H1 (cell line): ENCODE measurements at regions not wholly inside any gene's neighbourhood (a gene's known extent, or its start where the extent isn't known, plus 50 kb on each side); places are given as distances from the start of the nearest gene placed in this dataset.

ENCODE experiments used
- CTCF ChIA-PET: fragments of 300-600 bp; sonication (Branson Sonifier 250); formaldehyde crosslinking; loops from one replicate; lab custom pipeline; 2021; ENCODE audit not compliant: partially characterized antibody; lab: Charles Lee
- POLR2A ChIA-PET: fragments of 300-600 bp; sonication (Branson Sonifier 250); formaldehyde crosslinking; loops from one replicate; lab custom pipeline; 2021; ENCODE audit warnings: inconsistent platforms; ENCODE audit not compliant: partially characterized antibody; lab: Charles Lee
- DNase-seq, 2 experiments: peaks; one replicate each; pipeline versions ENCODE4 v3.0.0 to v3.0.0-alpha.2; 2010 to 2022; ENCODE audit warnings: low spot score in 2 of 2, low read depth in 1 of 2, mixed read lengths in 1 of 2
- FAIRE-seq: peaks from 2 replicates; lab custom pipeline; 2011; peaks lifted over from hg19 to GRCh38; lab: Jason Lieb, UNC
- H2AFZ ChIP-seq: 2 replicates; pipeline ENCODE4 v1.8.1; 2012; ENCODE audit warnings: low read length, inconsistent platforms
- H2AK5ac ChIP-seq: 2 replicates; pipeline ENCODE4 v1.6.1; 2013; ENCODE audit warnings: low read depth, low read length
- H2BK120ac ChIP-seq: replicated peaks from 2 replicates; pipeline ENCODE3; 2013; ENCODE audit warnings: low read depth, low read length, inconsistent platforms
- H2BK12ac ChIP-seq: 2 replicates; pipeline ENCODE4 v1.6.1; 2013; ENCODE audit warnings: low read depth, low read length
- H2BK15ac ChIP-seq: 2 replicates; pipeline ENCODE4 v1.6.1; 2013; ENCODE audit warnings: low read length
- H2BK20ac ChIP-seq: 2 replicates; pipeline ENCODE4 v1.6.1; 2013; ENCODE audit warnings: low read length
- H2BK5ac ChIP-seq: 2 replicates; pipeline ENCODE4 v1.6.1; 2013; ENCODE audit warnings: low read depth, low read length
- H3K14ac ChIP-seq: 2 replicates; pipeline ENCODE4 v1.6.1; 2013; ENCODE audit warnings: inconsistent platforms; ENCODE audit not compliant: insufficient read length
- H3K18ac ChIP-seq: 2 replicates; pipeline ENCODE4 v1.6.1; 2013; ENCODE audit warnings: low read length; ENCODE audit errors: extremely low read depth
- H3K23ac ChIP-seq: 2 replicates; pipeline ENCODE4 v1.6.1; 2013; ENCODE audit warnings: inconsistent platforms; ENCODE audit not compliant: insufficient read length
- H3K23me2 ChIP-seq: 2 replicates; pipeline ENCODE4 v1.6.1; 2013; ENCODE audit warnings: low read depth, low read length
- H3K27ac ChIP-seq: 2 replicates; pipeline ENCODE4 v1.6.1; 2011; ENCODE audit warnings: low read depth, low read length, inconsistent platforms
- H3K27me3 ChIP-seq, 4 experiments: replicated peaks in 1 of 4; 1 replicate in 1 of 4; 2 replicates in 3 of 4; pipeline versions ENCODE4 v1.6.1 to v1.8.1; 2011 to 2013; ENCODE audit warnings: low read length in 3 of 4, mild to moderate bottlenecking in 3 of 4, inconsistent platforms in 2 of 4, mixed read lengths in 2 of 4, moderate library complexity in 1 of 4; ENCODE audit not compliant: control insufficient read depth in 3 of 4, insufficient read depth in 3 of 4; ENCODE audit errors: extremely low read depth in 1 of 4
- H3K36me3 ChIP-seq, 4 experiments: 2 replicates each; pipeline versions ENCODE4 v1.6.1 to v1.8.1; 2011 to 2013; ENCODE audit warnings: mild to moderate bottlenecking in 4 of 4, low read length in 3 of 4, moderate library complexity in 2 of 4, control low read depth in 1 of 4, inconsistent platforms in 1 of 4; ENCODE audit not compliant: insufficient read depth in 4 of 4, control insufficient read depth in 2 of 4
- H3K4ac ChIP-seq: replicated peaks from 2 replicates; pipeline ENCODE3; 2013; ENCODE audit warnings: low read length, low read depth, mixed read lengths, inconsistent platforms; ENCODE audit not compliant: insufficient read length
- H3K4me1 ChIP-seq, 4 experiments: replicated peaks in 1 of 4; 1 replicate in 1 of 4; 2 replicates in 3 of 4; pipeline versions ENCODE4 v1.6.1 to v1.8.1; 2011 to 2013; ENCODE audit warnings: low read length in 3 of 4, inconsistent platforms in 2 of 4, mixed read lengths in 1 of 4; ENCODE audit not compliant: insufficient read depth in 4 of 4, control insufficient read depth in 3 of 4
- H3K4me2 ChIP-seq, 2 experiments: 2 replicates each; pipeline versions ENCODE4 v1.6.1 to v1.8.1; 2011 to 2013; ENCODE audit warnings: low read depth in 2 of 2, low read length in 2 of 2, control low read depth in 1 of 2, inconsistent platforms in 1 of 2, mild to moderate bottlenecking in 1 of 2; ENCODE audit not compliant: insufficient read depth in 1 of 2
- H3K4me3 ChIP-seq, 4 experiments: fragments of 200-600, 300-600 bp in 1 of 4; sonication (generic), shearing (Covaris generic), sonication (Bioruptor Twin) in 1 of 4; 2 replicates each; pipeline versions ENCODE4 v1.5.1 to v1.8.1; 2011 to 2016; ENCODE audit warnings: low read length in 4 of 4, low read depth in 3 of 4, control low read depth in 2 of 4, inconsistent platforms in 2 of 4, mild to moderate bottlenecking in 2 of 4, mixed read lengths in 1 of 4, moderate library complexity in 1 of 4; ENCODE audit not compliant: insufficient read depth in 2 of 4; ENCODE audit errors: extremely low read depth in 1 of 4
- H3K56ac ChIP-seq: replicated peaks from 2 replicates; pipeline ENCODE3; 2013; ENCODE audit warnings: low read depth, mild to moderate bottlenecking, mixed read lengths, low read length, inconsistent platforms; ENCODE audit not compliant: insufficient read length
- H3K79me1 ChIP-seq: 2 replicates; pipeline ENCODE4 v1.6.1; 2013; ENCODE audit warnings: low read depth, low read length, control low read depth
- H3K79me2 ChIP-seq, 2 experiments: 2 replicates each; pipeline versions ENCODE4 v1.6.1 to v1.8.1; 2012 to 2013; ENCODE audit warnings: low read length in 2 of 2, mild to moderate bottlenecking in 2 of 2, inconsistent platforms in 1 of 2; ENCODE audit not compliant: insufficient read depth in 2 of 2, control insufficient read depth in 1 of 2
- H3K9ac ChIP-seq, 4 experiments: replicated peaks in 1 of 4; 1 replicate in 1 of 4; 2 replicates in 3 of 4; pipeline versions ENCODE4 v1.6.1 to v1.8.1; 2011 to 2013; ENCODE audit warnings: low read depth in 3 of 4, low read length in 3 of 4, control low read depth in 2 of 4, mild to moderate bottlenecking in 2 of 4, moderate library complexity in 2 of 4, inconsistent platforms in 1 of 4; ENCODE audit errors: extremely low read depth in 1 of 4
- H3K9me3 ChIP-seq, 2 experiments: 2 replicates each; pipeline versions ENCODE4 v1.6.1 to v1.8.1; 2012 to 2013; ENCODE audit warnings: mild to moderate bottlenecking in 2 of 2, moderate library complexity in 2 of 2, control low read depth in 1 of 2, inconsistent platforms in 1 of 2, low read depth in 1 of 2, low read length in 1 of 2, mixed read lengths in 1 of 2; ENCODE audit not compliant: insufficient read depth in 2 of 2
- H4K20me1 ChIP-seq, 2 experiments: replicated peaks in 1 of 2; 2 replicates each; pipeline versions ENCODE3 to v1.8.1; 2011 to 2013; ENCODE audit warnings: inconsistent platforms in 2 of 2, low read length in 2 of 2, mild to moderate bottlenecking in 1 of 2; ENCODE audit not compliant: insufficient read depth in 2 of 2, control insufficient read depth in 1 of 2
- H4K5ac ChIP-seq: 2 replicates; pipeline ENCODE4 v1.6.1; 2013; ENCODE audit warnings: low read length, low read depth, mixed read lengths, inconsistent platforms; ENCODE audit not compliant: insufficient read length
- H4K8ac ChIP-seq: 2 replicates; pipeline ENCODE4 v1.8.0; 2013; ENCODE audit warnings: mild to moderate bottlenecking, moderate library complexity, low read length, inconsistent platforms; ENCODE audit not compliant: insufficient read depth; ENCODE audit errors: extremely low read depth
- H4K91ac ChIP-seq: replicated peaks from 2 replicates; pipeline ENCODE3; 2013; ENCODE audit warnings: low read length, mixed read lengths, inconsistent platforms; ENCODE audit not compliant: insufficient read length
- BACH1 ChIP-seq: IDR thresholded peaks from 2 replicates; pipeline ENCODE4 v1.6.1; 2012; ENCODE audit warnings: low read length, improper control_type of control experiment
- CBX8 ChIP-seq: fragments of 300-800, 300-1000 bp; sonication (generic); IDR thresholded peaks from 2 replicates; pipeline ENCODE4 v1.7.1; 2016; ENCODE audit warnings: low read depth, low read length, borderline replicate concordance
- CEBPB ChIP-seq: IDR thresholded peaks from 2 replicates; pipeline ENCODE4 v1.6.1; 2012; ENCODE audit warnings: low read depth, low read length
- CHD2 ChIP-seq: IDR thresholded peaks from 2 replicates; pipeline ENCODE4 v1.6.1; 2012; ENCODE audit warnings: low read length, improper control_type of control experiment
- CTBP2 ChIP-seq: IDR thresholded peaks from 2 replicates; pipeline ENCODE4 v1.7.0; 2011; ENCODE audit warnings: borderline replicate concordance, mild to moderate bottlenecking, moderate library complexity, mixed read lengths, low read length; ENCODE audit not compliant: insufficient read depth, insufficient read length
- FOSL1 ChIP-seq: IDR thresholded peaks from 2 replicates; pipeline ENCODE4 v1.6.1; 2011; ENCODE audit warnings: mild to moderate bottlenecking, low read depth, low read length, moderate library complexity; ENCODE audit not compliant: insufficient read depth
- GTF2F1 ChIP-seq: IDR thresholded peaks from 2 replicates; pipeline ENCODE4 v1.6.1; 2012; ENCODE audit warnings: low read depth, low read length, improper control_type of control experiment, borderline replicate concordance
- HDAC6 ChIP-seq: IDR thresholded peaks from one replicate; pipeline ENCODE4 v1.7.1; 2012; ENCODE audit warnings: low read depth, mild to moderate bottlenecking, inconsistent platforms, low read length, moderate library complexity
- KDM4A ChIP-seq: IDR thresholded peaks from one replicate; pipeline ENCODE4 v1.7.1; 2012; ENCODE audit warnings: low read depth, mild to moderate bottlenecking, moderate library complexity, low read length, inconsistent platforms; ENCODE audit not compliant: severe bottlenecking
- MAX ChIP-seq: IDR thresholded peaks from 2 replicates; pipeline ENCODE4 v1.6.1; 2012; ENCODE audit warnings: inconsistent platforms
- SIN3A ChIP-seq, 2 experiments: IDR thresholded peaks in 1 of 2; conservative IDR thresholded peaks in 1 of 2; 2 replicates each; pipeline ENCODE4 v1.6.1; 2011 to 2012; ENCODE audit warnings: low read length in 2 of 2, improper control_type of control experiment in 1 of 2, low read depth in 1 of 2, mild to moderate bottlenecking in 1 of 2
- SIRT6 ChIP-seq: IDR thresholded peaks from one replicate; pipeline ENCODE4 v1.7.1; 2012; ENCODE audit warnings: low read length, inconsistent platforms
- SIX5 ChIP-seq: IDR thresholded peaks from 2 replicates; pipeline ENCODE4 v1.6.1; 2011; ENCODE audit warnings: mild to moderate bottlenecking, low read depth, low read length
- SP1 ChIP-seq: IDR thresholded peaks from 2 replicates; pipeline ENCODE4 v1.6.1; 2011; ENCODE audit warnings: low read depth, low read length
- WGBS, 2 experiments: shearing (Covaris generic) in 1 of 2; methylation state at CpG; one replicate each; pipeline versions ENCODE4 v1.1.6 to v1.1.7; 2013 to 2015; ENCODE audit warnings: low lambda C conversion rate in 2 of 2, mixed read lengths in 2 of 2, inconsistent platforms in 1 of 2, low coverage in 1 of 2, missing lambda C conversion rate in 1 of 2; ENCODE audit not compliant: insufficient replicate concordance in 2 of 2, insufficient coverage in 1 of 2, insufficient read length in 1 of 2; ENCODE audit errors: extremely low coverage in 1 of 2, missing lambda C conversion rate in 1 of 2; 5-methylcytosine and 5-hydroxymethylcytosine counted together

GRCh38 chr3:115508562-115508961 is 114.7 kb upstream of the GAP43 start:
- peaks cover 7 to 10% of the 10 kb centered on the region in 2 experiments; a peak in 3 of 4 replicates for H3K9me3 ChIP-seq
- H3K27me3 ChIP-seq, result no peaks in the 10 kb centered on the region
- no peak overlapping the region for H3K9ac ChIP-seq
- no peaks in the 10 kb centered on the region for H4K20me1 ChIP-seq
- no peak overlapping the region for H2BK120ac ChIP-seq
- H3K27ac ChIP-seq, result no peak overlapping the region
- ChIA-PET CTCF (interaction anchor here (0.7 kb wide), 1 partner anchor 276 kb away, joined by 3 read pairs; no protein-coding TSS in a partner anchor), POLR2A (interaction anchor here (1.8 kb wide), 1 partner anchor 13 kb away, joined by 3 read pairs; no protein-coding TSS in a partner anchor)
- H2AK5ac ChIP-seq, result no peak overlapping the region
- no peak overlapping the region for H4K5ac ChIP-seq
- H3K4ac ChIP-seq, result no peak overlapping the region
- FAIRE-seq (no peak), DNase-seq (no peak)
- no peak overlapping the region for H3K56ac ChIP-seq
- no peak overlapping the region for H2BK20ac ChIP-seq
- no peaks in the 10 kb centered on the region for H3K36me3 ChIP-seq
- H3K79me1 ChIP-seq, result no peaks in the 10 kb centered on the region
- no peak overlapping the region for H3K4me2 ChIP-seq
- no peak overlapping the region for H3K23ac ChIP-seq
- TF ChIP-seq CEBPB (no peak), MAX (no peak), SIRT6 (no peak), KDM4A (no peak), BACH1 (no peak), CHD2 (no peak), GTF2F1 (no peak), SP1 (no peak), SIN3A (conservative IDR thresholded peaks at IDR 0.05 in 1 of 2, IDR thresholded peaks at IDR 0.05 in 1 of 2; ENCODE audit: low read depth in 1 of 2, low read length in 2 of 2) (no peak), CBX8 (no peak), CTBP2 (no peak), SIX5 (no peak), FOSL1 (no peak), HDAC6 (no peak)
- WGBS, 2 experiments, result 100% methylated on average over 2 of the region's 2 CpGs; no CpG with 5 or more reads in 1 of the 2 experiments
- H4K8ac ChIP-seq, result no peak overlapping the region
- no peak overlapping the region for H2BK15ac ChIP-seq
- no peak overlapping the region for H3K18ac ChIP-seq
- no peak overlapping the region for H3K4me3 ChIP-seq
- H3K79me2 ChIP-seq, result no peaks in the 10 kb centered on the region
- H3K14ac ChIP-seq, result no peak overlapping the region
- no peak overlapping the region for H4K91ac ChIP-seq
- H3K4me1 ChIP-seq, result peaks cover 2 to 7% (median 4%) of the 10 kb centered on the region in 4 experiments; a peak in 4 of 7 replicates
- no peak overlapping the region for H2BK12ac ChIP-seq
- peaks cover 8% of the 10 kb centered on the region; the same call in 1 of the 2 replicates for H3K23me2 ChIP-seq
- 0 out of 2 replicates have a peak overlapping the region, but pooled peaks have one; percentile 20 for H2AFZ ChIP-seq
- H2BK5ac ChIP-seq, result no peak overlapping the region
